DND-41 (cell line): ENCODE measurements at regions not wholly inside any gene's neighbourhood (a gene's known extent, or its start where the extent isn't known, plus 50 kb on each side); places are given as distances from the start of the nearest gene placed in this dataset.
"Not testable (repeated sequence)": the region's sequence is repeated elsewhere in the genome, so short reads cannot be mapped to it uniquely, and the experiment has no call there.

Experiments used
- ATAC-seq: fragments of 200-7000 bp; cut with Tn5 transposase; 3 replicates; pipeline ENCODE4 v1.9.1; 2021; ENCODE audit warnings: low read depth; ENCODE audit not compliant: insufficient read depth
- DNase-seq: peaks from one replicate; pipeline ENCODE4 v3.0.0-alpha.2; 2020
- H2AFZ ChIP-seq: 2 replicates; pipeline ENCODE4 v1.6.0; 2012; ENCODE audit warnings: low read depth, low read length
- H3K27ac ChIP-seq: 2 replicates; pipeline ENCODE4 v1.5.1; 2012; ENCODE audit warnings: low read length, inconsistent platforms
- H3K27me3 ChIP-seq: fragments of 200-600 bp; sonication (generic); 2 replicates; pipeline ENCODE4 v1.6.0; 2012; ENCODE audit warnings: low read length, mild to moderate bottlenecking, inconsistent platforms; ENCODE audit not compliant: insufficient read depth, poor library complexity
- H3K36me3 ChIP-seq: 2 replicates; pipeline ENCODE4 v1.5.1; 2012; ENCODE audit warnings: low read length, inconsistent platforms; ENCODE audit not compliant: insufficient read depth
- H3K4me1 ChIP-seq: 2 replicates; pipeline ENCODE4 v1.5.1; 2012; ENCODE audit warnings: mild to moderate bottlenecking, low read length; ENCODE audit not compliant: insufficient read depth
- H3K4me2 ChIP-seq: 2 replicates; pipeline ENCODE4 v1.6.0; 2012; ENCODE audit warnings: mild to moderate bottlenecking, moderate library complexity, low read length, inconsistent platforms; ENCODE audit not compliant: insufficient read depth
- H3K4me3 ChIP-seq, 2 experiments: fragments of 200-600 bp in 1 of 2; shearing (Covaris generic) in 1 of 2; 2 replicates each; pipeline ENCODE4 v1.5.1; 2012 to 2016; ENCODE audit warnings: inconsistent platforms in 2 of 2, low read length in 2 of 2, mild to moderate bottlenecking in 2 of 2, low read depth in 1 of 2, moderate library complexity in 1 of 2
- H3K79me2 ChIP-seq: 2 replicates; pipeline ENCODE4 v1.6.0; 2012; ENCODE audit warnings: low read length, inconsistent platforms; ENCODE audit not compliant: insufficient read depth
- H3K9ac ChIP-seq: 2 replicates; pipeline ENCODE4 v1.6.0; 2012; ENCODE audit warnings: low read depth, mild to moderate bottlenecking, inconsistent platforms, low read length, moderate library complexity
- H3K9me3 ChIP-seq: 2 replicates; pipeline ENCODE4 v1.5.1; 2012; ENCODE audit warnings: low read length, moderate library complexity, mild to moderate bottlenecking, inconsistent platforms; ENCODE audit not compliant: insufficient read depth, severe bottlenecking
- H4K20me1 ChIP-seq: 2 replicates; pipeline ENCODE4 v1.6.0; 2012; ENCODE audit warnings: low read length; ENCODE audit not compliant: insufficient read depth
- CTCF ChIP-seq: IDR thresholded peaks from 2 replicates; pipeline ENCODE4 v1.5.1; 2012; ENCODE audit warnings: borderline replicate concordance, low read length, moderate library complexity, mild to moderate bottlenecking; ENCODE audit not compliant: poor library complexity, severe bottlenecking; ENCODE audit errors: extremely low read depth
- EZH2 ChIP-seq: IDR thresholded peaks from 3 replicates; pipeline ENCODE4 v1.6.1; 2012; ENCODE audit warnings: borderline replicate concordance, low read depth, mild to moderate bottlenecking, moderate library complexity, low read length, inconsistent platforms; ENCODE audit not compliant: severe bottlenecking

- no peak overlapping the region for H2AFZ ChIP-seq
- ATAC-seq (no peak), DNase-seq (no peak)
- peaks cover 48% of the 10 kb centered on the region for H3K4me1 ChIP-seq
- no peak overlapping the region for H3K4me2 ChIP-seq
- no peaks in the 10 kb centered on the region for H3K27me3 ChIP-seq
- H3K9ac ChIP-seq: no peak overlapping the region
- peak; percentile 41 for TF ChIP-seq CTCF
- no peak for TF ChIP-seq EZH2
- no peaks in the 10 kb centered on the region for H3K79me2 ChIP-seq
- H3K27ac ChIP-seq: peak overlapping the region; percentile 90
- no peaks in the 10 kb centered on the region for H4K20me1 ChIP-seq
- peaks cover 32% of the 10 kb centered on the region for H3K9me3 ChIP-seq
- peaks cover 16% of the 10 kb centered on the region for H3K36me3 ChIP-seq
- peak overlapping the region in 1 of 2 experiments; percentile 7; a peak in 1 of 4 replicates for H3K4me3 ChIP-seq
Measured at GRCh38 chr7:65477326-65477725, 103.7 kb downstream of the ZNF92 start.

- no peak for DNase-seq
- H3K4me3 ChIP-seq: no peak overlapping the region
- no peak overlapping the region for H2AFZ ChIP-seq
- H3K27ac ChIP-seq: no peak overlapping the region
- H3K4me2 ChIP-seq: no peak overlapping the region
- ATAC-seq: no peak
- TF ChIP-seq CTCF: no peak
- no peak for TF ChIP-seq EZH2
- no peak overlapping the region for H3K9ac ChIP-seq
- H3K27me3 ChIP-seq: no peaks in the 10 kb centered on the region
- no peaks in the 10 kb centered on the region for H3K79me2 ChIP-seq
- H3K36me3 ChIP-seq: no peaks in the 10 kb centered on the region
- no peaks in the 10 kb centered on the region for H3K4me1 ChIP-seq
- no peaks in the 10 kb centered on the region for H4K20me1 ChIP-seq
- peaks cover 23% of the 10 kb centered on the region for H3K9me3 ChIP-seq
Measured at GRCh38 chr7:65489260-65489767, 115.7 kb downstream of the ZNF92 start.

GRCh38 chr7:65496697-65497096 lies 123.0 kb downstream of the ZNF92 start:
- H3K79me2 ChIP-seq, DNase-seq, H3K4me1 ChIP-seq, H3K9ac ChIP-seq, H4K20me1 ChIP-seq, H3K4me2 ChIP-seq, H3K27ac ChIP-seq, H3K4me3 ChIP-seq, H2AFZ ChIP-seq, H3K36me3 ChIP-seq, H3K9me3 ChIP-seq, H3K27me3 ChIP-seq, ATAC-seq: not testable (repeated sequence)

- Histone ChIP-seq H3K27ac (no peak overlapping the region), H2AFZ (no peak overlapping the region), H3K4me1 (no peaks in the 10 kb centered on the region), H3K79me2 (no peaks in the 10 kb centered on the region), H3K27me3 (no peaks in the 10 kb centered on the region), H3K4me2 (no peak overlapping the region), H3K9me3 (no peaks in the 10 kb centered on the region), H4K20me1 (no peaks in the 10 kb centered on the region), H3K36me3 (no peaks in the 10 kb centered on the region), H3K4me3 (no peak overlapping the region), H3K9ac (no peak overlapping the region)
- no peak for DNase-seq
- no peak for ATAC-seq
- TF ChIP-seq EZH2 (no peak), CTCF (no peak)
Measured at GRCh38 chr7:65503434-65504152, 129.9 kb downstream of the ZNF92 start.

GRCh38 chr7:65504504-65505319 lies 131.1 kb downstream of the ZNF92 start:
- DNase-seq, H3K4me3 ChIP-seq, H3K27ac ChIP-seq, H2AFZ ChIP-seq, H3K4me2 ChIP-seq, H4K20me1 ChIP-seq, H3K79me2 ChIP-seq, H3K4me1 ChIP-seq, H3K27me3 ChIP-seq, H3K9me3 ChIP-seq, ATAC-seq, H3K36me3 ChIP-seq, H3K9ac ChIP-seq: not testable (repeated sequence)
